H9 (cell line): ENCODE measurements at regions not wholly inside any gene's neighbourhood (a gene's known extent, or its start where the extent isn't known, plus 50 kb on each side); places are given as distances from the start of the nearest gene placed in this dataset.

Source experiments
- DNase-seq: peaks from one replicate; pipeline ENCODE4 v3.0.0-alpha.2; 2017
- H2AFZ ChIP-seq: one replicate; pipeline ENCODE4 v1.6.1; 2013; ENCODE audit warnings: mild to moderate bottlenecking, low read length, control low read depth, moderate library complexity
- H2AK5ac ChIP-seq: 2 replicates; pipeline ENCODE4 v1.6.1; 2013; ENCODE audit warnings: low read length, control low read depth, mixed read lengths; ENCODE audit not compliant: insufficient read length
- H2BK120ac ChIP-seq: one replicate; pipeline ENCODE4 v1.6.1; 2013; ENCODE audit warnings: low read depth, mild to moderate bottlenecking, low read length, control low read depth, inconsistent platforms; ENCODE audit not compliant: poor library complexity, severe bottlenecking
- H2BK12ac ChIP-seq: 2 replicates; pipeline ENCODE4 v1.6.1; 2013; ENCODE audit warnings: low read length, control low read depth, mixed read lengths, low read depth; ENCODE audit not compliant: insufficient read length
- H2BK15ac ChIP-seq: 2 replicates; pipeline ENCODE4 v1.6.1; 2013; ENCODE audit warnings: low read depth, low read length, control low read depth
- H2BK20ac ChIP-seq: one replicate; pipeline ENCODE4 v1.6.1; 2013; ENCODE audit warnings: low read depth, mild to moderate bottlenecking, low read length, control low read depth, inconsistent platforms; ENCODE audit not compliant: poor library complexity, severe bottlenecking
- H2BK5ac ChIP-seq: 2 replicates; pipeline ENCODE4 v1.6.1; 2013; ENCODE audit warnings: low read length, control low read depth, mixed read lengths; ENCODE audit not compliant: insufficient read length
- H3K14ac ChIP-seq: 2 replicates; pipeline ENCODE4 v1.6.1; 2013; ENCODE audit warnings: low read length, control low read depth; ENCODE audit not compliant: insufficient read depth
- H3K18ac ChIP-seq: 2 replicates; pipeline ENCODE4 v1.6.1; 2013; ENCODE audit warnings: low read depth, mild to moderate bottlenecking, mixed read lengths, low read length, control low read depth; ENCODE audit not compliant: insufficient read length
- H3K23ac ChIP-seq: 2 replicates; pipeline ENCODE4 v1.6.1; 2013; ENCODE audit warnings: low read length, control low read depth, mixed read lengths, low read depth; ENCODE audit not compliant: insufficient read length
- H3K23me2 ChIP-seq: 2 replicates; pipeline ENCODE4 v1.6.1; 2013; ENCODE audit warnings: low read depth, mild to moderate bottlenecking, mixed read lengths, low read length, control low read depth; ENCODE audit not compliant: insufficient read length, poor library complexity, severe bottlenecking
- H3K27ac ChIP-seq: 2 replicates; pipeline ENCODE4 v1.5.1; 2013; ENCODE audit warnings: low read length, control low read depth, mixed read lengths, low read depth; ENCODE audit not compliant: insufficient read length
- H3K27me3 ChIP-seq: 2 replicates; pipeline ENCODE4 v1.6.1; 2013; ENCODE audit warnings: low read length, control low read depth, inconsistent platforms; ENCODE audit not compliant: insufficient read depth
- H3K4ac ChIP-seq: 2 replicates; pipeline ENCODE4 v1.6.1; 2013; ENCODE audit warnings: low read depth, mild to moderate bottlenecking, control low read depth, inconsistent platforms, low read length, moderate library complexity
- H3K4me1 ChIP-seq: 2 replicates; pipeline ENCODE4 v1.6.1; 2013; ENCODE audit warnings: low read length, control low read depth, inconsistent platforms; ENCODE audit not compliant: insufficient read depth
- H3K4me2 ChIP-seq: 2 replicates; pipeline ENCODE4 v1.6.1; 2013; ENCODE audit warnings: low read length, control low read depth, mixed read lengths; ENCODE audit not compliant: insufficient read length, insufficient read depth
- H3K56ac ChIP-seq: 2 replicates; pipeline ENCODE4 v1.6.1; 2013; ENCODE audit warnings: low read depth, mild to moderate bottlenecking, mixed read lengths, low read length, control low read depth; ENCODE audit not compliant: insufficient read length
- H3K79me1 ChIP-seq: 2 replicates; pipeline ENCODE4 v1.6.1; 2013; ENCODE audit warnings: low read depth, mild to moderate bottlenecking, moderate library complexity, low read length, control low read depth, inconsistent platforms; ENCODE audit not compliant: insufficient read depth, poor library complexity, severe bottlenecking
- H3K79me2 ChIP-seq: 2 replicates; pipeline ENCODE4 v1.6.1; 2013; ENCODE audit warnings: low read length, control low read depth, inconsistent platforms; ENCODE audit not compliant: insufficient read depth
- H3K9ac ChIP-seq: 2 replicates; pipeline ENCODE4 v1.6.1; 2013; ENCODE audit warnings: low read length, control low read depth, mixed read lengths; ENCODE audit not compliant: insufficient read length; ENCODE audit errors: extremely low read depth
- H3K9me3 ChIP-seq: one replicate; pipeline ENCODE4 v1.6.1; 2013; ENCODE audit warnings: low read depth, low read length, inconsistent platforms; ENCODE audit not compliant: control insufficient read depth
- H3T11ph ChIP-seq: one replicate; pipeline ENCODE4 v1.6.1; 2013; ENCODE audit warnings: mild to moderate bottlenecking, low read length, control low read depth, inconsistent platforms
- H4K20me1 ChIP-seq: one replicate; pipeline ENCODE4 v1.6.1; 2013; ENCODE audit not compliant: control insufficient read depth, insufficient read length, insufficient read depth
- H4K5ac ChIP-seq: 2 replicates; pipeline ENCODE4 v1.6.1; 2013; ENCODE audit warnings: low read depth, mild to moderate bottlenecking, mixed read lengths, low read length, control low read depth; ENCODE audit not compliant: insufficient read length
- H4K8ac ChIP-seq: replicated peaks from 2 replicates; pipeline ENCODE4 v1.6.1; 2013; ENCODE audit warnings: low read length, control low read depth, mixed read lengths, low read depth; ENCODE audit not compliant: insufficient read length
- H4K91ac ChIP-seq: 2 replicates; pipeline ENCODE4 v1.6.1; 2013; ENCODE audit warnings: low read depth, mild to moderate bottlenecking, moderate library complexity, mixed read lengths, low read length, control low read depth; ENCODE audit not compliant: insufficient read length
- H3K27ac Mint-ChIP-seq, 3 experiments: 2 replicates in 2 of 3; 3 replicates in 1 of 3; pipeline ENCODE4 v1.8.0; 2020 to 2021; ENCODE audit warnings: mixed read lengths in 3 of 3, mild to moderate bottlenecking in 1 of 3, moderate library complexity in 1 of 3
- H3K27me3 Mint-ChIP-seq: 2 replicates; pipeline ENCODE4 v1.8.0; 2021; ENCODE audit warnings: low read depth, mild to moderate bottlenecking, moderate library complexity, mixed read lengths
- H3K36me3 Mint-ChIP-seq, 3 experiments: 2 replicates in 2 of 3; 3 replicates in 1 of 3; pipeline ENCODE4 v1.8.0; 2020 to 2021; ENCODE audit warnings: low read depth in 3 of 3, mixed read lengths in 3 of 3; ENCODE audit not compliant: insufficient read depth in 1 of 3
- H3K4me1 Mint-ChIP-seq, 2 experiments: 2 replicates each; pipeline ENCODE4 v1.8.0; 2020; ENCODE audit warnings: mixed read lengths in 2 of 2
- H3K4me3 Mint-ChIP-seq, 2 experiments: 2 replicates in 1 of 2; 3 replicates in 1 of 2; pipeline ENCODE4 v1.8.0; 2020 to 2021; ENCODE audit warnings: mild to moderate bottlenecking in 2 of 2, mixed read lengths in 2 of 2, moderate library complexity in 1 of 2
- H3K9me3 Mint-ChIP-seq, 2 experiments: 2 replicates in 1 of 2; 3 replicates in 1 of 2; pipeline ENCODE4 v1.8.0; 2020; ENCODE audit warnings: mild to moderate bottlenecking in 2 of 2, mixed read lengths in 2 of 2, moderate library complexity in 1 of 2
- CTCF ChIP-seq: fragments of 200-600 bp; sonication (generic); conservative IDR thresholded peaks from 3 replicates; pipeline ENCODE4 v1.8.0; 2021; ENCODE audit warnings: antibody characterized with exemption, mild to moderate bottlenecking
- WGBS: extraction: QIAGEN DNeasy Blood & Tissue Kit; methylation state at CpG from one replicate; pipeline ENCODE4 v1.1.7; 2013; ENCODE audit warnings: missing lambda C conversion rate, low lambda C conversion rate, mixed read lengths; ENCODE audit not compliant: insufficient read length; ENCODE audit errors: extremely low coverage; 5-methylcytosine and 5-hydroxymethylcytosine counted together

GRCh38 chr5:147167529-147167928 lies 67.3 kb upstream of the STK32A start:
- Histone ChIP-seq H4K8ac (no peak overlapping the region), H3K14ac (no peak overlapping the region), H3K79me2 (no peaks in the 10 kb centered on the region), H4K20me1 (no peaks in the 10 kb centered on the region), H3K56ac (no peak overlapping the region), H2BK20ac (no peak overlapping the region), H3K23ac (no peak overlapping the region), H3T11ph (no peak overlapping the region), H2BK15ac (no peak overlapping the region), H2BK12ac (no peak overlapping the region), H3K27me3 (no peaks in the 10 kb centered on the region), H2AFZ (no peak overlapping the region), H4K91ac (no peak overlapping the region), H3K4me2 (no peak overlapping the region), H3K4me1 (peaks cover 2% of the 10 kb centered on the region; the same call in 1 of the 2 replicates), H2BK5ac (no peak overlapping the region), H3K9me3 (no peaks in the 10 kb centered on the region), H2BK120ac (no peak overlapping the region), H4K5ac (no peak overlapping the region), H3K18ac (no peak overlapping the region), H3K27ac (no peak overlapping the region), H3K4ac (no peak overlapping the region), H3K9ac (no peak overlapping the region), H3K79me1 (no peaks in the 10 kb centered on the region), H3K23me2 (no peaks in the 10 kb centered on the region), H2AK5ac (no peak overlapping the region)
- Mint-ChIP-seq H3K9me3 (peaks cover 0 to 3% of the 10 kb centered on the region in 2 experiments; a peak in 2 of 5 replicates), H3K36me3 (peaks cover 0 to 8% (median 0%) of the 10 kb centered on the region in 3 experiments; a peak in 2 of 7 replicates), H3K4me1 (peaks cover 7 to 8% of the 10 kb centered on the region in 2 experiments; a peak in 3 of 4 replicates), H3K27ac (no peak overlapping the region), H3K27me3 (peaks cover 2% of the 10 kb centered on the region; the same call in 1 of the 2 replicates), H3K4me3 (no peak overlapping the region)
- DNase-seq: no peak
- TF ChIP-seq CTCF: no peak
- no CpG with 5 or more reads among the region's 3 CpGs for whole genome bisulfite sequencing
